22Rv1 (cell line): ENCODE measurements at regions not wholly inside any gene's neighbourhood (a gene's known extent, or its start where the extent isn't known, plus 50 kb on each side); places are given as distances from the start of the nearest gene placed in this dataset.

Experiments
- H3K27ac ChIP-seq: fragments of 450-650 bp; 2 replicates; pipeline ENCODE4 v1.5.1; 2017
- CTCF ChIP-seq: fragments of 450-650 bp; IDR thresholded peaks from 2 replicates; pipeline ENCODE4 v1.5.1; 2017; ENCODE audit warnings: mild to moderate bottlenecking
- ZFX ChIP-seq: fragments of 450-650 bp; IDR thresholded peaks from 2 replicates; pipeline ENCODE4 v1.6.1; 2017; ENCODE audit warnings: antibody characterized with exemption, borderline replicate concordance

- no peak for TF ChIP-seq ZFX
- TF ChIP-seq CTCF, result no peak
- H3K27ac ChIP-seq, result no peak overlapping the region
Measured at GRCh38 chr6:115302731-115303130, 758.0 kb downstream of the FRK start.

GRCh38 chr6:115287467-115287866 lies 773.2 kb downstream of the FRK start:
- H3K27ac ChIP-seq, result no peak overlapping the region
- TF ChIP-seq CTCF, result no peak

- TF ChIP-seq CTCF, result no peak
- TF ChIP-seq ZFX, result no peak
- no peak overlapping the region for H3K27ac ChIP-seq
Measured at GRCh38 chr6:115276881-115277565, 783.7 kb downstream of the FRK start.

- TF ChIP-seq CTCF (no peak), ZFX (no peak)
- no peak overlapping the region for H3K27ac ChIP-seq
Measured at GRCh38 chr6:115272311-115272710, 788.4 kb downstream of the FRK start.

- TF ChIP-seq ZFX, result no peak
- TF ChIP-seq CTCF, result no peak; the same call in none of the 2 replicates
- H3K27ac ChIP-seq, result no peak overlapping the region
Measured at GRCh38 chr6:115271434-115271833, 789.3 kb downstream of the FRK start.

- TF ChIP-seq ZFX, result no peak
- no peak for TF ChIP-seq CTCF
Measured at GRCh38 chr6:115270953-115271352, 789.7 kb downstream of the FRK start.

GRCh38 chr6:115241373-115241772 lies 819.3 kb downstream of the FRK start:
- no peak for TF ChIP-seq CTCF
- no peak for TF ChIP-seq ZFX
- no peak overlapping the region for H3K27ac ChIP-seq

More at GRCh38 chr6:115270953-115271352, 789.7 kb downstream of the FRK start:
- no peak overlapping the region for H3K27ac ChIP-seq
